GM10266 (cell line): ENCODE measurements at regions not wholly inside any gene's neighbourhood (a gene's known extent, or its start where the extent isn't known, plus 50 kb on each side); places are given as distances from the start of the nearest gene placed in this dataset.
"Not testable (repeated sequence)": the region's sequence is repeated elsewhere in the genome, so short reads cannot be mapped to it uniquely, and the experiment has no call there.

ENCODE experiments used
- DNase-seq: peaks from one replicate; pipeline ENCODE4 v3.0.0; 2012; ENCODE audit errors: extremely low spot score
- CTCF ChIP-seq: IDR thresholded peaks from 2 replicates; pipeline ENCODE4 v1.5.1; 2012; ENCODE audit warnings: mild to moderate bottlenecking, low read depth; ENCODE audit not compliant: control insufficient read depth, insufficient read depth; ENCODE audit errors: missing control alignments

DNA sequence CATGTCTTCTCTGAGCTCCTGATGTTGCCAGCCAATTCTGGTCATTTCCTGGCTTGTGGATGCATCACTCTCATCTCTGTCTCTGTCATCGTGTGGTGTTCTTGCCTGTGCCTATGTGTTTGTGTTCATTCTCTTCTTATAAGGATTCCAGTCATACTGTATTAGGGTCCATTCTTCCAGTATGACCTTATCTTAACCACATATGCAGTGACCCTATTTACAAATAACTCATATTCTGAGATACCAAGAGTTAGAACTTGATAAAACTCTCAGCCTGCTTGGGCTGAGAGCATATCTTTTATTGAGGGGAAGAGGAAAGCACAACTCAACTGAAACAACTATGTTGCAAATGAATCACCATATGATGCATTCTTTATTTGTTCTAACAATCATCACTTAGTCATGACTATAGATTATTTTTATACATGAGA lies 189.0 kb upstream of the ANXA10 start:
- TF ChIP-seq CTCF: no peak
- no peak for DNase-seq

- TF ChIP-seq CTCF: no peak
- DNase-seq: no peak
Observed at GRCh38 chr4:167906851-167907250, 185.5 kb upstream of the ANXA10 start.

- DNase-seq: no peak
- no peak for TF ChIP-seq CTCF
Observed at GRCh38 chr4:167908816-167909215, 183.5 kb upstream of the ANXA10 start.

DNA sequence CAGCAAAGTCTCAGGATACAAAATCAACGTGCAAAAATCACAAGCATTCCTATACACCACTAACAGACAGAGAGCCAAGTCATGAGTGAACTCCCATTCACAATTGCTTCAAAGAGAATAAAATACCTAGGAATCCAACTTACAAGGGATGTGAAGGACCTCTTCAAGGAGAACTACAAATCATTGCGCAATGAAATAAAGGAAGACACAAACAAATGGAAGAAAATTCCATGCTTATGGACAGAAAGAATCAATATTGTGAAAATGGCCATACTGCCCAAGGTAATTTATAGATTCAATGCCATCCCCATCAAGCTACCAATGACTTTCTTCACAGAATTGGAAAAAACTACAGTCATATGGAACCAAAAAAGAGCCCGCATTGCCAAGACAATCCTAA lies 179.8 kb upstream of the ANXA10 start:
- not testable (repeated sequence) for DNase-seq

DNA sequence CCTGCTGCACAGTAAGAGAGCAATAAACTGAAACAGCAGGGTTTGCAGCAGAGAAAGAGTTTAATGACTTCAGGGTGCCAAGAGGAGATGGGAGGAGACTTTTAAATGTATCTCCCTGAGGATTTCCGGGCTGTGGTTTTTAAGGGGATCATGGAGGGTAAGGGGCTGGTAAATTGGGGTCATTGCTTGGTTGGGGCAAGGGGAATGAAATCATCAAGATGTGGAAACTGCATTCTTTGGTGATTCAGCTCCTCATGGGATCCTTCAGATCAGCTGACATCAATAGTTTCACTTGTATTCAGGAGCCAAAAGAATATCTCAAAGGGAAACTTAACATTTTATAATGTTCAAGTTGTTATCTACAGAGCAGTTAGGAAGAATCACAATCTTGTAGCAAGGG lies 174.3 kb upstream of the ANXA10 start:
- no peak for TF ChIP-seq CTCF
- no peak for DNase-seq

DNA sequence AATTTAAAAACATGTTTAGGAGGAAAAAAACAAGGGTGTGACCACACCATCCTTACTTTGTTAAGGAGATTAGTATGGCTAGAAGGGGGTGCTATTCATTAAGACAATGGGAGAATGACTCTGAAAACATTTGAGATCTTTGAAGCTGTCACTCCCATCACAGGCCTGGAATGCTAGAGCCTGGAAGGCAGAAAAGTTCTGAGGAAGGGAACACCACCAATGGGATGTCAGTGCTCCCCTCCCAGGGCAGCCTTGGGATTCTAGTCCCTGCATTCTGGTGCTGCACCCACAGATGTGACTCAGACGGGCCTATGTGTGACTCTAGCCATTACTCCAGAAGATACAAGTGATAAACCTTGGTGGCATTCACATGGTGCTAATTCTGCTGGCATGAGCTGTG lies 162.2 kb upstream of the ANXA10 start:
- DNase-seq: no peak
- no peak for TF ChIP-seq CTCF

DNA sequence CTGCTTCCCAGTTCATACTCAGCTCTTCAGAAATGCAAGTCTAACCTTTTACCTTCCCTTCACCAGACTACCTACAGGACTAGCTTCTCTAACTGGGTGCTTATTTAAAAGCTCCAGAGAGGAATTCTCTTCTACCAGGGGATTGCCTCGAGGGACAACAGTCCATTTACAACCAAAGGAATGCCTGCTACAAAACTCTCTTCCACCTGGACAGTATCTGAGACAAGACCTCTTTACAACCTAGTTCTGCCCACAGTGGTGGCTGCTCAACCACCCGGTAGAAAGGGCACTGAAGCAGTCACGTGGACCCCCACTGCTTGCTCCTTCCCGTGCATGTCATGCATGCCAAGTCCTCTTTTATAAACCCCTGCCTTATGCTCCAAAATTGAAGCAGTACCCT lies 158.1 kb upstream of the ANXA10 start:
- TF ChIP-seq CTCF: no peak
- DNase-seq: no peak

DNA sequence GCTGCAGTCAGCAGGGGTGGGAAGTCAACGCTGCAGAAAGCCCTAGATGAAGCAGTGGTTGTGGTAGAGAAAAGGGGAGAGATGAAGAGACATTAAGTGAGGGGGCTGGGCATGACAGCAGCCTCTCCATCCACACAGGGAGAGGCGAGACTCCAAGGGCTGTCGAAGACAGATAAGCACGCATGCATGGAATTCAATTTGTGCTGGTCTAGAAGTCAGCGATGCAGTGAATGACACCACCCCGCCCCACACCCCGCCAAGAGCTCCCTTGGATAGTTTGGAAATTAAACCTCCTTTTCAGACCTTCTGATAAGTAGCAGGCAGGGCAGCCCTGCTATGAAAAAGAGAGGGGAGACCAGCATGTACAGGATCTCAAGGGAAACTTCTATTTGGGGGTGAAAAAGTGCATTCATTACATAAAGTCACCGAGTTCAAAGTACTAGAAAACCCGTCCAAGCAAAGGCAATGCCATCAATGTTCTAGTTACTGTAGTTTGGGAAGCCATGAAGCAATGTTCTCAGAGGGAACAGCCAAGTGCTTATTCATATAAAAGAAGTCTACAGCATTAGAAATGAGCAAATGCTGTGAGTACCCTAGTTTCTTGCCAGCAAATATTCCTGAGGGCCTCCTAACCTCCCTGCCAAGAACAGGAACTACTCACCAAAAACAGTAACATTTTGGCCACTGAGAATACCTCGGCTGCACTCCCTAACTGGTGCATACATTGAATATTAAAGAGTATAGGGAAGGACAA lies 152.3 kb upstream of the ANXA10 start:
- no peak for DNase-seq
- TF ChIP-seq CTCF: no peak
